Activated CD8-positive, alpha-beta memory T cell treated with anti-CD3 and anti-CD28 coated beads, Interleukin-2, amount 50 U/mL, for 24 hours (primary cell): ENCODE measurements at regions not wholly inside any gene's neighbourhood (a gene's known extent, or its start where the extent isn't known, plus 50 kb on each side); places are given as distances from the start of the nearest gene placed in this dataset.

Experiments used
- DNase-seq: peaks from one replicate; pipeline ENCODE4 v3.0.0-alpha.2; 2020; ENCODE audit errors: extremely low read depth

DNA sequence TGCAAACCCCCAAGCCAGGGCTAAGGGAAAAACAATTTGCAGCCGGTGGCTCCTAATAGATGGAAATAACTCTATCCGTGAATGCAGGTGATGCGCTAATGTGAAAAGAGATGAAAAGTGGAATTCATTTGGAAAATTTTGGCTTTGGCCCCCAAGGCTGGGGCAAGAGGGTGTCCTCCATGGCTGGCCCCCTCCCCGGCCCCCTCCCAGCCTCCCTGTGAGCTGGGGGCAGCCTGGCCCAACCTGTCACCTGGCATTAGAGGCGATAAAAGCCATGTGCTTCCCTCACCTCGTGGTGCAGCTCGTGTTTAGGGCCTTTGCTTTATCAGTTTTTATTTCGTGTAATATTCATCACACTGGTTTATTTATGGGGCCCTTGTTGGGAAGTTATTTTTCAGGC lies 267.2 kb downstream of the ENGASE start:
- no peak for DNase-seq

GRCh38 chr17:79341222-79341780 lies 266.7 kb downstream of the ENGASE start:
- no peak for DNase-seq

DNA sequence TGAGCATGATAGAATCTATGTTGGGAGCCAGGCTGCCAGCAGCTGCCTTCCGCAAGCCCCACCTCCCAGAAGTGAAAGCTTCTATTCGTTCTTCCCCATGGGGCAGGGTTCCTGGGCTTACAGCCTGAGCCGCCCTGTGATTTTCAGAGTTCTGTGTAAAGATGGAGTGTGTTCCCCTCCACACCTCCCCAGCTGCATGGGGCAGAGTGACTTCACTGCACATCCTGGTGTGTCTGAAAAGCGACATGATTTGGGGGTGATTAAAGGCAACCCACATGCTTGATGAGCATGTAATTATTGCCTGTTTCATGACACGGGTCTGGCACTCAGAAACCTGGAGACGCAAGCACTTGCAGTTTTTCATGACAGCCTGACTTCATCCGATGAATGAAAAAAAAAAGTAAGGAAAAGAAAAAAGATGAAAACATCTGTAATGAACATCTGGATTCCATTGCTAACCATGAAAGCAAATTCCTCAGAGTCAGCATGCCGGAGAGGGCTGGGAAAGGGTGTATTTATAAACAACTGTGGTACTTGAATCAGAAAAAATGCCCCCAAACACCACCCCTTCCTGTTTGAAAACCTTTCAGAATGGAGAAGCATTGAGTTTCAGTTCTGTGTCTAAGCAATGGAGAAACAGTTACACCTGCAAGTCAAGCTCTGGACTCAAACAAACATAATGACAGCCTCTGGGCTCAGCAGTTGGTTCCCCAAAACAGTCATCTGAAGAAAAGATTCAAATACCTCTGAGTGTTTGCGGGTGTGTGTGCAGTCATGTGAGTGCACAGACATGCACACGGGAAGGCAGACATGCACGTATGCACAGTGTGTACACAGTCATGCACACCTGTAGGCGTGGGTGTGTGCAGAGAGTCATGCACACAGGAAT lies 266.0 kb downstream of the ENGASE start:
- DNase-seq = no peak

GRCh38 chr17:79339321-79339720 lies 264.7 kb downstream of the ENGASE start:
- DNase-seq = no peak

DNA sequence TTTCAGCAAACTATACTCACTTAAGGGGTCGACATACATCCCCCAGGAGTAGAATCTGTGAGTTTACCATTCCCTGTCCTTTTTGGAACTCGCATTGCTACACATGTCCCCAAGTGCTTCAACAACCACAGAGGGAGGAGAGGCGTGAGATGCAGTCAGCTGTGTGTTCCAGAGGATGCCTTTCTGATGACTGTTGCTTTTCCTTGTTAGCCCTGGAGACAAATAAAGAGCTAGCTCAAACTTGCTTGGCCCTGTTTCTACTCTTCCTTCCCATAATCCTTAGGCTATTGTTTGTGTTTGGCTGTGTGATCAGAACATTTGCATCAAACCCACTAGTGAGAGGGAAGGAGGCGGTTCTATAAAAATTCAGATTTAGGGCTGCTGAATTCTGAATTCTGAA lies 264.0 kb downstream of the ENGASE start:
- DNase-seq = no peak

GRCh38 chr17:79338152-79338551 lies 263.5 kb downstream of the ENGASE start:
- no peak for DNase-seq

- no peak for DNase-seq
These were observed 262.4 kb downstream of the ENGASE start for GRCh38 chr17:79337053-79337452.

GRCh38 chr17:79335456-79335855 lies 260.8 kb downstream of the ENGASE start:
- no peak for DNase-seq

- DNase-seq = no peak
These were observed 257.5 kb downstream of the ENGASE start for GRCh38 chr17:79332011-79332554.

- DNase-seq = no peak
These were observed 256.9 kb downstream of the ENGASE start for GRCh38 chr17:79331492-79331891.

DNA sequence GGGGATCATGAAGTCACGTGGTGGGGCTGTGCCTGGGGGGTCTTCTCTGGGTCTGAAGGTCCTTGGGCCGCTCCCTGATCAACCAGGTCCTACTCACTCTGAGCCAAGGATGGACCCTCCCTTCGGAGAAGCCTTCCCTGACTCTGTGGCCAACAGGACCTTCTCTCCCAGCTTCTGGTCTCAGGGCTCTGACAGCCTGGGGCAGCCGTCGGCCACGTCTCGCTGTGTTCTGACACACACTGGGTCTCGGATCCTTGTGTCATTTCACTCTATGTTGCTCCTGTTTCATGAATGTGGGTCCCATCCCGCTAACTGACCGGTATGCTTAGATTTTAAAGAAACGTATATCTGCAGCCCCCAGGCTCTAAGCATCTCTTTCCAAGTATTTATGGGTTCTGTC lies 256.1 kb downstream of the ENGASE start:
- no peak for DNase-seq

DNA sequence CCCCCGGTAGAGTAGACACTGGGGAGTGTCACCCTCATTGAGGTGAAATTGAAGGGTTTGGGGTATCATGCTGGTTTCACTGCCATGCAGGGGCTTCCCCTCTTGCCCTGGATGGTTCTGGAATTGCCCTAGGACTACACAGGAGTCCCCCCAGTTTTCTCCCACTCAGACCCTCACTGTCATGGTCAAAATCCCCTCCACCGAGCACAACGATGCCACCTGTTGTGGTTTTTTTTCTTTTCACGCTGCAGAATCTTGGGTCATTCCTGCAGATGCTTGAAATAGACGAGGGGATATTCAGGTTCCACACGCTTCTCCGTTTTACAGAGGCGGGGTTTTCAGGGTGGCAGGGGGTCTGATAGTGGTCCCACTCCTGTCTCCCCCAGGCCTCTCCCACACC lies 255.6 kb downstream of the ENGASE start:
- no peak for DNase-seq

DNA sequence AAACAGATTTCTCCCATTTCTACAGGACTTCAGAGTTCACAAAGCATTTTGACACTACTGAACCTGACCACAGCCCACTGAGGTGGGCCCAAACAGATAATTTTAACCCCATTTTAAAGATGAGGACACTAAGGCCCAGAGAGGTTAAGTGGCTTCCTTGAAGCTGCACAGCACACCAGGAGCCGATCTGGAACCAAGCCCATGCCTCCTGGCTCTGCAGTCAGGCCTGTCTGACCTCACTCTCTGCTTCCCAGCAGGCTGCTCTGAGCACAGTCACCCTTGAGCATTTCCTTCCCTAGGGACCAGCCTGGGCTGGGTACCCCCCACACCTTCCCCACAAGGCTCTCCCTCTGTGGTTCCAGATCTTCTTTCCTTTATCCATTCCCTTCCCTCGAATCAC lies 252.2 kb downstream of the ENGASE start:
- DNase-seq = no peak

GRCh38 chr17:79325709-79326430 lies 251.2 kb downstream of the ENGASE start:
- no peak for DNase-seq

DNA sequence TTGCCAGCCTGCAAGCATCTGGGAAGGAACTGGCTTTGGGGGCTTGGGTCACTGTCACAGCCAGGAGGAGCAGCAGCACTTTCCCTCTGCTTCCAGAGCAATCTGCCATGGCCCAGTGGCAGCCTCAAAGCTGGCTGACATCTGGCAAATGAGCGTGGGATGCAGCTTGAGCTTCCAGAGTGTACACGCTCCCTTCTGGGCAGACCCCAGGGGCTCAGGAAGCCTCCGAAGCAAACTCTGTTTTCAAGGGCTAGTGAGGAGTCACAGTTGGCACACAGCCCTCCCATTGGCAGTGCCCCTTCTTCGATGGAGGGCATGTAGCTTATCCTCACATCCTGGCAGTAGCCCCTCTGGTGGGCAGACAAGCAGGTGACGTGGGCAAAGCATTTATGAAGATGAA lies 249.6 kb downstream of the ENGASE start:
- no peak for DNase-seq

- DNase-seq = no peak
These were observed 248.9 kb downstream of the ENGASE start for GRCh38 chr17:79323566-79323965.

DNA sequence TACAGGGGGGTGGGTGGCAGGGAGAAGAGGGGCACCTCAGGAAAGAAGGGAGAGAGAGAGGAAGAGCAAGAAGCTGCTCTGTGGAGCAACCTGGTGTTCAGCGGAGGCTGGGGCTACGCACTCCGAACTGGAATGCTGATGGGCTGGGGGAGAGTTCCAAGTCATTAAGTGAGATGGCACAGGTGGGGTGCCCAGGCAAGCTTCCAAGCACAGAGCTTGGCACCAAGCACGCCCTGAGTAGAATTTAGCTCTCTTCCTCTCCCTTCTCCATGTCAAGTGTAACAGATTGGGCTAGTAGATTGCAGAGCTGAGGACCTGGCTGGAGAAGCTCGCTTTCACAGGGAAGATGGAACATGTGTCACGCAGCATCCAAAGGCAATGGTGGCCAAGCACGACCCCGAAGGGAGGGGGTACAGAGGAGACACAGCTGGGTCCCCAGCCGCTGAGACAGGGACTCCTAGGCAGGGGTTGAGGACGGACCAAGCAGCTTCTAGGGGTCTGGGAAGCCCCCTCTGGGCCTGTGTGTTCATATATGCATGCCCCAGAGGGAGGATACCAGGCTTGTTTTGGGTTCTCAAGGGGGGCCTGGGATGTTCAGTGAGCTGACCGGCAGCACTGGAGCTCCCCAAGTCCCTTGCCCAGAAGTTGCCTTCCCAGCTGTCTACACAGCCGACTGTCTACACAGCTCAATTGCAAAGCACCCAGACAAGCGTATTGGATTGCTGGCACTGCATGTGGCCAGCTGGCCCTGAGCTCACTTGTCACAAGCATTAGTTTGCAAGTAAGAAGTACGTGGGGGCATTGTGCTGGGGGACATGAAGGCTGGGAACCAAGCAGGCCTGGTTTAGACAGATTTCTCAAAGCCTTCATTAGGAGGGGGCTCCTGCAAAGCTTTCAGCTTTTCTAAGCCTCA lies 247.8 kb downstream of the ENGASE start:
- no peak for DNase-seq

- no peak for DNase-seq
These were observed 245.7 kb downstream of the ENGASE start for GRCh38 chr17:79320331-79320730.

GRCh38 chr17:79317916-79318315 lies 243.3 kb downstream of the ENGASE start:
- no peak for DNase-seq

GRCh38 chr17:79316805-79317204 lies 242.2 kb downstream of the ENGASE start:
- no peak for DNase-seq

DNA sequence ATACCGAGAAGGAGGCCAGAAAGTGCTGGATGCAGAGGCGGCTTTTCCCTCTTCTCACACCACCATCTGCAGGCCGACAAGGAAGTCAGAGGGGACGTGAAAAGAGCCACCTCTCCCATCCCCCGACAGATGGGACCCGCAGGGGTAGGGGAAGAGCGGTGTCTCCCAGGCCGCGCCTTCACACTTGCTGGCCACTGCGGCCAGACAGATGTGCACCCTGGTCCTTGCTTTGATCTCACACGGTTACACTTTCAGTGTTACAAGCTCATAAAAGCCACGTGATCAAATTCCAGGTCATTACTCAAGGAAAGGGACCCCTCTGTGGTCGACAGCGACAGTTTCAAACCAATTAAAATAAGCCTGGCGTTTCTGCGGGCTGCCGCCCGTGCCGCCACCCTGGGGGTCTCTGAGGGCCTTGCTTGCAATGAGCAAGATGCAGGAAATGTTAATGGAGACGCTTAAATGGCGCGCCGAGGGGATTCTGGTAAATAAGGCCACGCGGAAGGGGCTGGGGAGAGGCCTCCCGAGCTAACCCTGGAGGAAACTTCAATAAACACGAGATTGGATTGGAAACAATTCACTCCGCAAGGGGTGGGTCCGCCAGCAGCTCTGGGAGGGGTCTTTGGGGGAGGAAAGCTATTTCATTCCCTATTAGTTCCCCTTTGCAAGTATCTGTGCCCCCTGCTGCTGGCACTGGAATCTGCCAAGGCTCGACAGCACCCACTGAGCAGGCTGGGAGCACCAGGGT lies 240.9 kb downstream of the ENGASE start:
- no peak for DNase-seq
